NK-92 treated with Interleukin-12 subunit alpha and Interleukin-12 subunit beta, amount 100 ng/mL, for 24 hours (cell line): ENCODE measurements at regions not wholly inside any gene's neighbourhood (a gene's known extent, or its start where the extent isn't known, plus 50 kb on each side); places are given as distances from the start of the nearest gene placed in this dataset.

Source experiments
- DNase-seq: peaks from one replicate; lab custom pipeline; 2025; lab: John Stamatoyannopoulos, UW

DNA sequence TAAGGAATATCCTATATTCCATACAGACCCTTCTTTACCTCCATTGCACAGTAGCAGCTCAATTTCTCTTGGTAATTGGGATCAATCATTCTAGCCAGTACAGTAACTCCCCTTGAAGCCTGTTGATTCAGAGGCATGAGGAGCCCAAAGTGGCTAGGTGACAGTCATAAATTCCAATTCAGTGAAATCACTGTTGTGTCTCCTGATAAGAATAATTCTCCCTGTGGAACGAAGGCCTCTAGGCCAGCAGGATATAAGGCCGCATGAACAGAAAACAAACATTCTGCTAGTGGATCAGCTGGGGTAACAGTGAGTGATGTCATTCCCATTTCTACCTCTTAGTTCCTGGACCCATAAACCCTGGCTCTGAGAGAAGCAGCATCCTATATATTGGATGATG, 696.3 kb downstream of the NR2F2 start:
- no peak for DNase-seq

DNA sequence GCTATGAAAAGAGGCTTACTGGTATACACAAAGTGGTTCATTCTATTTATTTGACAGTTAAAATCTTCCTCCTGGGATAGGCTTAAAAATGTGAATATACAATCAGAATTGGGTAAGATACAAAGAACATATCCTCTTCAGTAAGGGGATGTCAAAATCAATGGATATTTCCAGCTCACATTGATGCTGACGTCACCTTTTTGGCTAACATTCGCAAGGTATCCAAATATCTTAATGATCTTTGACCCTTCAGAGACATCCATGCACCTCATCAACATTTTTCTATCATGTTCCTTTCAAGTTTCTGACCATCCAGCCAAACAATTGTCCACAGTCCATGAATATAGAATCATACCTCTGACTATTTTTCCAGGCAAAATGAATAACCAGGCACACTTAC, 697.3 kb downstream of the NR2F2 start:
- no peak for DNase-seq

DNA sequence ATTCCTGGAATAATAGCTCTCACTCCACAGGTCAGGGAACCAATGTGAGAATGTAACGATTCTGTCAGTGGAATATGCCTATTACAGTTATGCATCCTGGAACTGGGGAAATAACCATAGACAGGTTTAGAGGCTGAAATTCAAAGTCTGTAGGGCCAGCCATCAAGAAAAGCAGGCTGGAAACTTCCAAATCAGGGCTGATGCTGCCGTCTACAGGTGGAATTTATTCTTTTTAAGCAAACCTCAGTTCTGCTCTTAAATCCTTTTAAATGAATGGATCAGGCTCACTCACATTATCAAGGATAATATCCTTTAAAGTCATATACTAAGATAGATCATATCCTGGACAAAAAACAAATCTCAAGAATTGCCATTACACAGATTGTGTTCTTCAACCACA, 699.8 kb downstream of the NR2F2 start:
- no peak for DNase-seq

DNA sequence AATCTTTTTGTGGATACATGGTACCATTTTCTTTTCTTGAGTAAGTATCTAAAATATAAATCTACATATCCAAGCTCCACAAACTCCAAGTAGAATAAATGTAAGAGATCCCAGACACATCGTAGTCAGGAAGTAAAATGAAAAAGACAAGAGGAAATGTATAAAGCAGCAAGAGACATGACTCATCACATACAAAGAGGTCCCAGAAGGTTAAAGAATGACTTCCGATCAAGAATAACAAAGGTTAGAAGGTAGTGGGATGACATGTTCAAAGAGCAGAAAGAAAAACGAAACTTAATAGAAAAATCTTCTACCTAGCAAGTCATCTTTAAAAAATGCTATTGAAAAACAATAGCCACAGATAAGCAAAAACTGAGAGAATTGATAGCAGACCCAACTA, 705.8 kb downstream of the NR2F2 start:
- DNase-seq: no peak

DNA sequence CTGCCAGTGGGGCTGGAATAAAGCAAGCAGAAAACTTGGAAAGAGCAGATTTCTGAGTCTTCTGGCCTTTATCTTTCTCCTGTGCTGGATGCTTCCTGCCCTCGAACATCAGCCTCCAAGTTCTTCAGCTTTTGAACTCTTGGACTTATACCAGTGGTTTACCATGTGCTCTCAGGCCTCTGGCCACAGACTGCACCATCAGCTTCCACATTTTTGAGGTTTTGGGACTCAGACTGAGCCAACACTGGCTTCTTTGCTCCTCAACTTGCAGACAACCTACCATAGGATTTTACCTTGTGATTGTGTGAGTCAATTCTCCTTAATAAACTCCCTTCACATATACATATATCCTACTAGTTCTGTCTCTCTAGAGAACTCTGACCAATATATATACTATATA, 706.6 kb downstream of the NR2F2 start:
- no peak for DNase-seq

DNA sequence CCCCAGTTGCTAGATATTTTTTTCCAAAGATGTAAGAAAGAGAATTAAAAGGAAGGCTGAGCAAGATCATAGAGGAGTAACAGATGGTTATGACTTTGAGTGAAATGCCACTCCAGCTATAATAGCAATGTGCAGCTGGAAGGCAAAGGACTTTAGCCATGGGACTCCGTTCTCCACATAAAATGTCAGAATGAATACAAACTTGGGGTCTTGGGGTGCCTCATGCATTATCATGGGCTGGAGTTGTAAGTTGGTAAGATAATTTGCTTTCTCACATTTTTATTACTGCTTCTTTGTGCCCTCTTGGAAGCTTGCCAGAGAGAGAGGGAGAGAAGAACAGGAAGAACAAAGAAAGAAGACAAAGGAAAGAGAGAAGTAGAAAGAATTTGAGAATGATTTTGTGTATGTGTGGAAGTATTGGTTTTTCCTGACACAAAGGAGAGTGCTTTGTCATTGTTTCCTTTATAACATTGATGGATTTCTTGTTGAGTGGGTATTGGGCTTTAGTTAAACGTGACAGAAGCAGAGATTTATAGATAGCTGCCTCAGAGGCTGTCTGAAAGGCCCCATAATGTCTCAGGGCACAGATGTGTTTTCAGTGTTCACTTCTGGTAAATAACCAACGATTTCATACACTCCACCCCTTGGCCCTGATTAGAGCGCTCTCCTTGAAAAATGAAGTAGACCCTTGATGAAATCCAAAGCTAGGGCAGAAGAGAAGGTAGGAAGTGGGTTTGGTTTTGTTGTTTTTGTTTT, 715.3 kb downstream of the NR2F2 start:
- DNase-seq: no peak

DNA sequence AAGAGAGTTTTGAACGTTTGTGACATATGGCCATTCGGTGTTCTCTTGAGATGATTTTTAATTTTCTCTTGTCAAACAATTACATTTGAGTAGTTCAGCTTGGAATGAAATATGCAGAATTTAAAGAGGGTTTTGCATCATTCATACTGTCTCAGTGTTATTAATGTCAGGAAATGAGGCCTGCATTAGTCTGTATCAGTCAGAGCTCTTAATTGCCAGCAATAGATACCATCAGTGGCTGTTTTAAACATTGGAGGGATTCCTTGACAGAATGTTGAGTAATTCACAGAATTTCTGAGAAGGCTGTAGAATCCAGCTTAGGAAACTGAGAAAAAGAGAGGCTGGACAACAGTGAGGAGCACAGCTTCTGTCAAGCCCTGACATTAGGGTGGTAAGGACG, 722.0 kb downstream of the NR2F2 start:
- DNase-seq: no peak

DNA sequence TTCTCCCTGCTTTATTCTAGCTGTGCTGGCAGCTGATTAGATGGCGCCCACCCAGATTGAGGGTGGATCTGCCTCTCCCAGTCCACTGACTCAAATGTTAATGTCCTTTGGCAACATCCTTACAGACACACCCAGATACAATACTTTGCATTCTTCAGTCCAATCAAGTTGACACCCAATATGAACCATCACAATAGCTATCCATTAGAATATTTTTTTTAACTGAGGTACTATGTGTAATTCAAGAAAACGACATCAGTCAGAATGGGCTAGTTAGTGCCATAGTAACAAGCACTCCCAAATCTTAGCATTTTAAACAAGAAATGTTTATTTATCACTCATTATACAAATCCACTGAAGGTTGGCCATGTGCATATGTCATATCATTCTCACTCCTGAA, 723.1 kb downstream of the NR2F2 start:
- no peak for DNase-seq

DNA sequence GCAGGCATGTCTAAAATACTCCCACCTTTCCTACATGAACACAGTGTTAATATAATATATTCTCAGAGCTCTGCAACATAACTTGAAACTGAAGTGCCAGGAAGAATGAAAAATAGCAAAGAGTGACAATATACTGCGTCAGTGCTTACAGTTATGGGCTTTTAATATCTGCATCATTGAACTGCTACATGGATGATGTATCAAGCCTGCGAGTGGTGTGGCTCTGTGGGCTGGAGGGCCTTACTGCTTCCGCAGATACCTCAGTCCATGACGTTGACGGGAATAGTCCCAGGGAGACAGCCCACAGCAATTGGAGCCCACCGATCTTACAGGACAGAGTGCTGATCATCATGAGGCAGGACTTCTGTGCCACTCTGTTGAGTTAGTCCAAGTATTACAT, 727.0 kb downstream of the NR2F2 start:
- no peak for DNase-seq

DNA sequence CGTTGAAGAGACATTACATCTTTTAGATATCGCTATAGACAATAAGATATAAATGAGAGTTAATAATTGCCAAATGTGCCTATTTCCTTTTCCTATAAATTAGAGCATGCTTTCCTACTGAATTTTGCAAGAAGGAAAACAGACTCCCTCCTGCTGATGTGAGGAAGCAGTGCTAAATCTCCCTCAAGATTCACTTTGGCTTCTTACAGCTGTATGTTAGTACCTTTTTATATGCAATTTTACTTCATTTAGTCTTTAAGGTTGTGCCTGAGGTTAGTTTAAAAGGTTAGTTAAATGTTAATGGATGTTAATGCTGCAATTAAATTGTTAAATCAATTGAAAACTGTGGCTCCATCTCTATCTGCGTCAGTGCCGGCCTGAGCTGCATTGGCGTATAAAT, 728.8 kb downstream of the NR2F2 start:
- no peak for DNase-seq

DNA sequence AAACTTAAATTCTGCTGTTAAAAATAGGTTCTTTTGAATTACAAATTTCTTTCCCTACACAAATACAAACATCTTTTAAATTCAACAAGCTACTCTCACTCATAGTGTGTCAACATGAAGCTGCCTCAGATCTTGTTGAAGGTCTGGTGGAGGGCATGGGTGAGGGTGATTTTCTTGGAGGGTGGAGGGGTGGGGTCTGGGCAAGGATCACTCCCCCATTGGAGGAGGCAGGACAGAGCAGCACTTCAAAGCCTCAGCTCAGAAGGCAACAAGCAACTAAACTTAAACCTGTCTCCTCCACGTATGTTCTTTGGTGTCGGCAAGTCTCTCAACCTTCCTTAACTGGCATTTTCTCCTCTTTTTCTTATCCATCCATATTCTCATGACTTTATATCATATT, 730.9 kb downstream of the NR2F2 start:
- no peak for DNase-seq

DNA sequence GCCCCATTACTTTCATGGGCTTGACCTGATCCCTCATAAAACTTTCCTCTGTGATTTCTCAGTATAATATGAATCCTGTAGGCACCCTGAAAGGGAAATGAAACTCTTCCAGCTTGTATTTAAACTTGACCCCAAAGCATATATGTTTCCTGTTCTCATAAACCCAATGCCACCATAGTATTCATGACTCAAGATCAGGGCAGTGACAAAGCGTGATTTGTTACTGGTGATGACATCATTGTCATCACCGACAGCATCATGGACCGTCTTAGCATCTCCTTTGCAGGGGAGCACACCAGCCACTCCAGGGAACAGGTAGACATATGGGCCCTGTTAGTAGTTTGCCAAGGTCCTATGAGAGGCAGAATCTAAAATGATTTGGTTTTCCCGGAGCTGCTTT, 741.2 kb downstream of the NR2F2 start:
- DNase-seq: no peak

DNA sequence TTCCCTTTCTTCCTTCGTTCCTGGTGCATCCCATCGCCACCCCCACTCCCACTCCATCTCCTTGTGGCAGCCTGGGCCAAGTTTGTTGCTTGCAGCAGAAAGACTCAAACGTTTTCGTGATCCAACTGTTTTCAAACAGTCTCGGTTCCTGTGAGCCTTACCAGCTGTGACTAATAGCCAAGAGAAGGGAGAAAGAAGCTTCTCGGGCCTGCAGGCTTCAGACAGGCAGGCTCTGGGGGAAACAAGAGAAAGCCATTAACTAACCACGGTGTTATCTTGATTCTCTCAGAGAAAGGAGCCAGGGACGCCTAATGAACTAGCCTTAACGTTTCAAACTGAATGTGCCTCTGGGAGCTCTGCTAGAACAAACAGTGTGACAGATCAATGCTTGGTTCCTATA, 742.0 kb downstream of the NR2F2 start:
- no peak for DNase-seq

DNA sequence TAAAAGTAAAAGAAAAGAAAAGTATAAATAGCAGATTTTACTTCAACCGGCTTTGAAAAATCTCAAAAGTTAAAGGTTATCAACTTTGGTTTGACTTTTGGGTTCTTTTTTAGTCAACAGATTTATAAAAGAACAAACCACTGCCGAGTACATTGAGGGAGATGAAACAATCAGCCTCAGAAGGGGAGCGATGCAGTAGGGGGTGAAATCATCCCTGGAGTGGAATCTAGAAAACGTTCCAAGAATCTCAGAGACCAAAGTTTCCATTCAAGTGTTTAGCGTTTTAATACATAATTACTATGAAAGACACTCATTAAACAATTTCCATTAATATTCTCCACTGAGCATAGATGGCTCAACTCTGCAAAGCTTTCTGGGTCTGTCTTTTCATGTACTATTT, 745.5 kb downstream of the NR2F2 start:
- no peak for DNase-seq

DNA sequence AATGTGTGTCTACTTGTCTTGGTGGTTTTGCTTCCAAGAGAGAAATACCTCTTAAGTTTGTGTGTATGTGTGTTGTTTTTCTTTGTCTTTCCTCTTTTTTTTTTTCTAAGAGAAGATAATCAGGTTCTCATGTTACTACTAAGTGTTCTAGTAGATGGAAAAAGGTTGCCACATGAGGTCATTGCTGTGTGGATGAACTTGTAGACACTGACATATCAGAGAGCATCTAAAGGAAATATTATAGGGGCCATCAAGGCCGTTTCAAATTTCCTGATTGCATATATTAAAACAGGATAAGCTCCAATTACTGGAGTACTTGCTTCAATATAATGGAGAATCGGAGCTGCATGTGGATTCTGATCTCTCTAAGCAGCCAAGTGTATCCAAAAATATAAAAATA, 747.5 kb downstream of the NR2F2 start:
- DNase-seq: no peak

DNA sequence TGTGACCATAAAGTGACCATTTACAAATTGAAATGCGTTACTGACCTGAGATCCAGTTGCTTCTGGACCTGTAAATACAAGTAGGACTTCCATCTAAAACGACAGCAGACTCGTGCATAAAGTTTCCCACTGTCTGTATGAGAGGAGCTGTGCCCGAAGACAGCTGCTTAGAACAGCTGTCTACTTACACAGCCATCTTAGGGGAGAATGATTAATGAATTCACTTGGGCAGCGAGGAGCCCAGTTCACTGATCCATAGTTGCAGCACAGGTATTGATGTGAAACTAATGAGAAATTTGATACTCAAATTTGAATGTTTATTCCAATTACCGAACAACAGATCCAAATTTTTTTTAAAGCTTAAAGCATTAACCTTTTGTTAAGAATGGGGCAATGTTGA, 748.1 kb downstream of the NR2F2 start:
- DNase-seq: no peak

DNA sequence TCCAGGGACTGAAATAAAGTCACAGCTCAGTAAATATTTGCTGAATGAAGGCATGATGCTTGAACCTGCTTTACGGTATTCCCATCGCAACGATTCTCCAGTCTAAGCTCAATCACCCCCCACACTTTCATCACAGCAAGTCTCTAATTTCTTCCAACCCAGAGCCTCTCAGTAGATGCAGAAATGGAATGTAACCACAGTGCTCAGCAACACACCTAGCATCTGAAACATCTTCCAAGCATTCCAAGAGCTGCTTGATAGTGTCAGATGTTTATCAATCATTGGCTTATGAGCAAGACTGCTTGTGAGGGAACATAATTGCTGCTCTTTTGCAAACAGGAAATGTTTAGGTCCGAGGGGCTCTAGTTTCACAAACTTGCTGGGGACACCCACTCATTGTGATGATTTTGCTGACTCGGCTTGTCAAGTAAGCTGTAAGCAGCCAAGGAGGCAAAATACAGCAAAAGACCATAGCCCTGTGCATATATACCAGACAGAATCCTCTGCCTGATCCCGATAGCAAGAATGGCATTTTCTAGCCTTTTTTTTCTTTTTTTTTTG, 751.2 kb downstream of the NR2F2 start:
- no peak for DNase-seq

DNA sequence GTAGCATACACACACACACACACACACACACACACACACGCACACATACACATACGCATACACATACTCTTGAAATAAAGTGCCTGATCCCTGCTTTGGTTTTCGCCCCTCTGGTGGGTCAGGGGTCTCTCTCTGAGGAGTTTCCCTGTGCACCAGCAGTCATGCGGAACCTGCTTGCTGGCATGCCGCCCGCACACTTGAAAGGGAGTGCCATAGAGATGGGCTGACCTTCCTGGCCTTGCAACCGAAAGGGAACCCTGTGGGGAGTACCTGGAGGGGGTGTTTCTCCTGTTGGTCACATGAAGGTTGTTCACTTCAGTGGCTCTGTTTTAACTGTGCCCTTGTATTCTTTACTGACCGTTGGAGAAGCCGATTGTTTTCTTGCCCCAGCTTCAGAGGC, 752.3 kb downstream of the NR2F2 start:
- DNase-seq: no peak

DNA sequence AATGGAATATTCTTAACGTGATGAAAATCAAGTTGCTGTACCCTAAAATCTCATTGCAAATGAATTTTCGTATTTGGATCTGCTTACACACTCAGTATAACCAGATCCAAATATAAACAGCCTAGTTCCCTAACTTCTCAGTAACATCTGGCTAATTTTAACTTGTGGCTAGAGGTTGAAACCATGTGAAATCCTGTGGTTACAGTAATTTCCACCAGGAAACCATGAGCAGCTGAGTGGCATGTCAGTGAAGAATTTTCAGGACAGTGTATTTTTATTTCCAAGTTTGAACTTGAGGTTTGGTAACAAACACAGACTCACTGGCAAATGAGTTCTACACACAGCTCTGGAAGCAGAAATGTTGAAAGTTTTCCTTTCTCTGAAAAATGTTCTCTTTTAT, 754.1 kb downstream of the NR2F2 start:
- DNase-seq: no peak

DNA sequence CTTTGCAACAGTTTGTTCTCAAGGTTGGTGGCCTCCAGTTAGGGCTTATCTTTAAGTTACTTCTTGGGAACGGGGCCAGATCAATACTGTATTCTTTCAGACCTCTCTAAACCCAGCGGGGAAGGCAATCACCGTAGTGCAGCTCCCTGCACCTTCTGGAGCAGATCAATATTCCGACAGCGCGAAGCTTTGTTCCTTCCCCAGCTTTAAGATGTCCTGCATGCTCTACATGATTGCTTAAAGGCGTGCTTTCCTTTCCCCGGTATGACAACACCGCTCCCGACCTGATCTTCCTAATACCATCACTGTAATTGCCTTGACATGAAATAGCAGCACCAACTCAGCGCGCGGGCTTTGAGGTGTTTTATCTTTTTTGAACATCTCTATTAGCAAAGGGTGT, 755.2 kb downstream of the NR2F2 start:
- no peak for DNase-seq

DNA sequence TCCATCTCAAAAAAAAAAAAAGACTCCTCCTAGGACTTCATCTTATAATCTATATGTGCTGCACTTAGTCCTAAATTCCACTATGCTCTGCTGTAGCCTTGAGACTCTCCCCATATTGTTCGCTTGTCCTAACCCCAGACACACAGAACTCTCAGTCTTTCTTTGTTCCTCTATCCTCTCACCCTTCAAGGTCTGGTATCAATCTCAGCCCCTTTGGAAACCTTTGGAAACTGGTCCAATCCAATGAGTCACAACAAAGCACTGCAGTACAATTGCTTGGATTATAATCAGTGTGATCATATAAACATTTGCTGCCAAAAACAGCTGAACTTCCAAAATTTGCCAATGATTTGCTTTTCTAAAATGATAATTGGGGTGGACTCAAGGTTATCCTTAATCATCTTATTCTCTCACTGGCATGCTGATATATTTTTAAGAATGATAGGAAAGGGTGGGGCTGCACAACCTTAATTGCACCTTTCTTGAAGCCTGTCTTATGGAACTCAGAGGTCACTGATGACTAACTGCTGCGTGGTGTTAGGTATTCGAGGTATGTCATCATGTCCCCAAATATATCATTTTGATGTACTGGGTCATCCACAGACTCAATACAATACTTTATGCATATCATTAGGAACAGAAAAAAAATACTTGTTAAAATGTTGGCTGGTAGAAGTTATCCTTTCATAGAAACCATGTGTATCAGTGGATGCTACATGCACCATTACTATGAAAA, 756.7 kb downstream of the NR2F2 start:
- DNase-seq: no peak

DNA sequence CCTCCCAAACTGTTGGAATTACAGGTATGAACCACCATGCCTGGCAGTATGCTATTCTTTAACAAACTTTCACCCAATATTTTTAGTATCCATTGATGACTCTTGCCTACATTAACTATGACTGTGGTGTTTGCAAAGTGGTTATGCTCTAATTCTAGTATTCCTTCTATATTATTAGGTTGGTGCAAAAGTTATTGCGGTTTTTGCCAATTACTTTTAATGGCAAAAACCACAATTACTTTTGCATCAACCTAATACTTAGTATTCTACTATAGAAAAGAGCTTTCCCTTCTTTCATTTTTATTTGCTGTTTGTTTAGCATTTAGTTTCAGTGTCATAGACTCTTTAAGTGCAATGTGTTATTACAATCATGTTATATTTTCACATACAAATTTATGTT, 760.6 kb downstream of the NR2F2 start:
- no peak for DNase-seq

DNA sequence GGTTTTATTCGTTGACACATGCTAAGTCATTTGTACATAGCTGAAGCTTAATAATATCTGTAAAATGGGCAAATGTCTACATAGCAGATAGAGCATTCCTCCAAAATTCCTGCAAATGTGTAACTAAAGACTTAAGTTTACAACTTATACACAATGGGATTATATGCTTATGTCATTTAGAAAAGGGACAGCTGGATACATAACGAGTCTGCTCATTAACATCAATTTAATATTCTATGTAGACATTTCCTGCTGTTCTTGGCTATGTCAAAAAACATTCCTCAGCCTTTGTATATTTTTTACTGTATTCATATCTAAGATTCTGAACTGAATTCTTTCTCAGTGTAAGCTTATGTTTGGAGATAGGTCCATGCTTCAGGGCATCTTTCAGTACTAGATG, 762.2 kb downstream of the NR2F2 start:
- DNase-seq: no peak
